ENCODE measurements at regions not wholly inside any gene's neighbourhood (a gene's known extent, or its start where the extent isn't known, plus 50 kb on each side); places are given as distances from the start of the nearest gene placed in this dataset.

DNA sequence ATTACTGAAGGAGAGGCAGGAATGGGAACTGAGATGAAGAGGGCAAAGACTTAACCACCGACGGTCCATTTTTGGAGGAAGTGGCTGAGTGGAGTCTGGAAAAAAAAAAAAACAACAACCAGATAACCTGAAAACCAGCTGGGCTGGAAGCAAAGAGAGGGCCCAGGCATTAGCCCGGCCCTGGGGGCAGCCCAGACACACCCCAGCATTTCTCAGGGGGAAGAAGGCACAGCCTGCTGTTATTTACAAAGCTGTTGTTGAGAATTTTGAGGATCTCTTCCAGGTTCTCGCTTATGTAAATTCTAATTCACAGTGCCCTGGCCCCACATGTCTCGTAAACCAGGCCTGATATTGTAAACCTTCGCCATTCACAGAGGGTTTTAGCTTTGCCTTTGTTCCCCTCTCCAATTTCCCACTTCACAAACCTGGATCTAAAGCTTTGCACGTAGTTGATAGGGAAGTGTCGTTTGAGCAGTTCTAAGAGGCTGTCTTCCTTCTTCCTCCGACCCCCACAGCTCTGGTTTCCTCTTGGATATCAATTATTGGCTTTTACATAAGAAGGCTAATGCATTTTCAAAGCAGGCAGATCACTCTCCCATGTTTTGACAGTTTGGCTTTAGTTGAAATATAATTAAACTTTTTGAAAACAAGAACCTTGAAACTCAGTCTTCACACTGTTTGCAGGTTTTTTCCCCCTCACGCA, 161.8 kb upstream of the IRF2BP2 start:
- Histone ChIP-seq H3K27me3 (ENCODE audit: control insufficient read depth in 1 of 2, insufficient read depth in 2 of 2, low read length in 2 of 2) (peaks cover under 1 to 5% of the 10 kb centered on the region in 2 experiments), H3K4me3 (ENCODE audit: low read length) (peak overlapping the region; percentile 21), H3K36me3 (ENCODE audit: insufficient read depth, low read length) (no peaks in the 10 kb centered on the region), H3K9me3 (ENCODE audit: control insufficient read depth in 1 of 2, insufficient read depth in 1 of 2, low read length in 2 of 2) (peaks cover 0 to 2% of the 10 kb centered on the region in 2 experiments), H3K4me1 (ENCODE audit: insufficient read depth, low read length) (peaks cover 60% of the 10 kb centered on the region), H3K27ac (ENCODE audit: low read depth in 1 of 2, low read length in 2 of 2) (peak overlapping the region; percentile 59 to 72)
- intact Hi-C loops (cut with DNase I, micrococcal nuclease), result loop anchor here (1.0 to 5.0 kb wide), 7 partner anchors 12 to 174 kb away; no protein-coding TSS in a partner anchor
- DNase-seq (no peak), ATAC-seq (ENCODE audit: poor library complexity) (no peak)
- POLR2A ChIA-PET, result interaction anchor here (0.6 to 7.4 kb wide), 6 partner anchors 17 to 368 kb away, joined by 3 to 67 read pairs (median 8); partner anchors contain the start of gene IRF2BP2
- peak overlapping the region; percentile 87 for H3K27ac Mint-ChIP-seq
- no peaks in the 10 kb centered on the region for H3K9me3 Mint-ChIP-seq
- peak overlapping the region; percentile 42 for H3K4me3 Mint-ChIP-seq
- peaks cover 63% of the 10 kb centered on the region for H3K4me1 Mint-ChIP-seq (ENCODE audit: low read depth)
- CTCF ChIA-PET, result interaction anchor here (0.9 to 1.4 kb wide), 2 partner anchors 70 to 174 kb away, joined by 3 to 4 read pairs; no protein-coding TSS in a partner anchor
- no peak for TF ChIP-seq CTCF (IDR thresholded peaks at IDR 0.05)
- H3K36me3 Mint-ChIP-seq (ENCODE audit: low read depth), result no peaks in the 10 kb centered on the region
- H3K27me3 Mint-ChIP-seq, result no peaks in the 10 kb centered on the region

GRCh38 chr1:234770924-234771540, 161.1 kb upstream of the IRF2BP2 start:
- intact Hi-C loops (cut with DNase I, micrococcal nuclease), result loop anchor here in 1 of 2 experiments (2.0 to 5.0 kb wide), 2 partner anchors 48 to 174 kb away; no protein-coding TSS in a partner anchor
- Histone ChIP-seq H3K27ac (ENCODE audit: low read depth in 1 of 2, low read length in 2 of 2) (peak overlapping the region in 1 of 2 donors; percentile 59), H3K9me3 (ENCODE audit: control insufficient read depth in 1 of 2, insufficient read depth in 1 of 2, low read length in 2 of 2) (peaks cover 0 to 2% of the 10 kb centered on the region in 2 experiments), H3K36me3 (ENCODE audit: insufficient read depth, low read length) (no peaks in the 10 kb centered on the region), H3K4me1 (ENCODE audit: insufficient read depth, low read length) (peaks cover 60% of the 10 kb centered on the region), H3K27me3 (ENCODE audit: control insufficient read depth in 1 of 2, insufficient read depth in 2 of 2, low read length in 2 of 2) (no peaks in the 10 kb centered on the region), H3K4me3 (ENCODE audit: low read length) (no peak overlapping the region)
- Mint-ChIP-seq H3K27me3 (no peaks in the 10 kb centered on the region), H3K4me3 (no peak overlapping the region), H3K9me3 (no peaks in the 10 kb centered on the region), H3K36me3 (ENCODE audit: low read depth) (no peaks in the 10 kb centered on the region), H3K4me1 (ENCODE audit: low read depth) (peaks cover 65% of the 10 kb centered on the region), H3K27ac (peak overlapping the region; percentile 87)
- DNase-seq (no peak), ATAC-seq (ENCODE audit: poor library complexity) (no peak)
- CTCF ChIA-PET, result interaction anchor here (1.0 to 1.4 kb wide), 4 partner anchors 18 to 173 kb away, joined by 3 to 4 read pairs (median 3); no protein-coding TSS in a partner anchor
- no peak for TF ChIP-seq CTCF (IDR thresholded peaks at IDR 0.05)
- POLR2A ChIA-PET, result interaction anchor here (0.6 to 7.4 kb wide), 9 partner anchors 16 to 368 kb away, joined by 3 to 67 read pairs (median 5); partner anchors contain the start of gene IRF2BP2

DNA sequence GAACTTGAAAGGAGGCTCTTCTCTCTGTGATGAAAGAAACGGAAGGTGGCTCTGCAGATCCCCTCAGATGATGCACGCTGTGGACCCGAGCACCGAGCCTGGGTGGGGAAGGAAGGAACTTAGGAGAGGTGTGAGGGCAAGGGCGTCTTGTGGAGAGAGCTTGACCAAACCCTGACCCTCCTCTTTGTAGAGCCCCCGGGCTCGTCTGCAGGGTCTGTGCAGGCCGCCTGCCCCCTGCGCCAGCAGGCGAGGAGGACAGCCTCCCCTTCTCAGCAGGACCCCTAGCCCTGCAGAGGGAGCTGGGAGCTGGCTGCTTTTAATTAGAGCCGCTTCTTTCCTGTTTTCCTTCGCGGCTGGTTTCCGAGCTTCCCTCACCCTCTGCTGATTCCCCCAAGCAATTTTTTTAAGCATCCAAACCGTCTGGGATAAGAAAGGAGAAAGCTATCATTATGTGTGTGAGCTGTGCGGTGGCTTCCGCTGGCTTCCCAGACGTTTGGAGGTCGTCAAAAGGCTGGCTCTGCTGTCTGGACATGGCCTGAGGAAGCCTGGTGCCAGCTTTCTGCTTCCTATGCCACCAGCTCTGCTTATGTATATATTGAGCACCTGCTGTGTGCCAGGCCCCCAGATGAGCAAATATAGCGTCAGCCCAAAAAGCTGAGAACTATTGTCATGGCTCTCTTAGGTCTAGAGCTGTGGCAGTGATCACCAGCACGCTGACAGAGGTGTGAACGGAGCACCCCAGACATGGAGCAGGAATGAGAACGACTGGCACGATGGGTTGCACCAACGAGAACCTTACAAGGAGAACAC, 160.2 kb upstream of the IRF2BP2 start:
- Histone ChIP-seq H3K36me3 (ENCODE audit: insufficient read depth, low read length) (no peaks in the 10 kb centered on the region), H3K27ac (ENCODE audit: low read depth in 1 of 2, low read length in 2 of 2) (no peak overlapping the region), H3K4me3 (ENCODE audit: low read length) (no peak overlapping the region), H3K27me3 (ENCODE audit: control insufficient read depth in 1 of 2, insufficient read depth in 2 of 2, low read length in 2 of 2) (no peaks in the 10 kb centered on the region), H3K9me3 (ENCODE audit: control insufficient read depth in 1 of 2, insufficient read depth in 1 of 2, low read length in 2 of 2) (peaks cover 0 to 2% of the 10 kb centered on the region in 2 experiments), H3K4me1 (ENCODE audit: insufficient read depth, low read length) (peaks cover 60% of the 10 kb centered on the region)
- CTCF ChIA-PET, result interaction anchor here (0.7 to 1.2 kb wide), 4 partner anchors 17 to 158 kb away, joined by 3 to 4 read pairs (median 3); no protein-coding TSS in a partner anchor
- ATAC-seq (ENCODE audit: poor library complexity), result no peak
- Mint-ChIP-seq H3K4me1 (ENCODE audit: low read depth) (peaks cover 65% of the 10 kb centered on the region), H3K36me3 (ENCODE audit: low read depth) (no peaks in the 10 kb centered on the region), H3K27ac (peak overlapping the region; percentile 87), H3K27me3 (no peaks in the 10 kb centered on the region), H3K4me3 (peak overlapping the region; percentile 46), H3K9me3 (no peaks in the 10 kb centered on the region)
- POLR2A ChIA-PET, result interaction anchor here (1.1 to 7.4 kb wide), 5 partner anchors 46 to 159 kb away, joined by 3 to 67 read pairs (median 10); partner anchors contain the start of gene IRF2BP2
- DNase-seq, result peak in 1 of 14 experiments; percentile 40
- TF ChIP-seq CTCF (IDR thresholded peaks at IDR 0.05), result no peak
- intact Hi-C loops (cut with DNase I, micrococcal nuclease), result loop anchor here (2.0 to 10.0 kb wide), 3 partner anchors 47 to 245 kb away; no protein-coding TSS in a partner anchor
